ENCODE measurements at regions not wholly inside any gene's neighbourhood (a gene's known extent, or its start where the extent isn't known, plus 50 kb on each side); places are given as distances from the start of the nearest gene placed in this dataset.

GRCh38 chr5:2908086-2908485, 156.6 kb upstream of the IRX2 start:
- DNase-seq (ENCODE audit: low read depth, low spot score) (no peak), ATAC-seq (no peak), FAIRE-seq (no peak)
- Histone ChIP-seq H3K79me2 (ENCODE audit: control insufficient read depth, insufficient read depth, low read length) (no peaks in the 10 kb centered on the region), H3K36me3 (ENCODE audit: control insufficient read depth in 2 of 2, insufficient read depth in 2 of 2, low read length in 1 of 2) (no peaks in the 10 kb centered on the region), H3K27ac (ENCODE audit: control insufficient read depth, insufficient read depth) (no peak overlapping the region), H4K20me1 (ENCODE audit: control insufficient read depth, insufficient read depth) (no peaks in the 10 kb centered on the region), H3K9me3 (replicated peaks; ENCODE audit: control insufficient read depth, insufficient read depth, low read length) (no peaks in the 10 kb centered on the region; the same call in 2 of the 3 replicates), H3K4me2 (ENCODE audit: control insufficient read depth, insufficient read depth) (no peak overlapping the region), H3K4me1 (ENCODE audit: control insufficient read depth, insufficient read depth, low read length) (no peaks in the 10 kb centered on the region), H2AFZ (ENCODE audit: control insufficient read depth, low read depth, low read length) (no peak overlapping the region), H3K4me3 (no peak overlapping the region), H3K9ac (ENCODE audit: control insufficient read depth, insufficient read depth, low read length) (no peak overlapping the region), H3K27me3 (replicated peaks in 1 of 2; ENCODE audit: control insufficient read depth in 2 of 2, insufficient read depth in 2 of 2, low read length in 1 of 2) (no peaks in the 10 kb centered on the region)
- RAD21 ChIA-PET (ENCODE audit: unreplicated experiment): no interaction called here
- SMC1A ChIA-PET (ENCODE audit: uncharacterized antibody, unreplicated experiment): no interaction called here
- TF ChIP-seq BHLHE40 (IDR thresholded peaks at IDR 0.05; ENCODE audit: borderline replicate concordance in 1 of 2, low read depth in 2 of 2, low read length in 1 of 2): no peak
- TF ChIP-seq, protein P1, sequence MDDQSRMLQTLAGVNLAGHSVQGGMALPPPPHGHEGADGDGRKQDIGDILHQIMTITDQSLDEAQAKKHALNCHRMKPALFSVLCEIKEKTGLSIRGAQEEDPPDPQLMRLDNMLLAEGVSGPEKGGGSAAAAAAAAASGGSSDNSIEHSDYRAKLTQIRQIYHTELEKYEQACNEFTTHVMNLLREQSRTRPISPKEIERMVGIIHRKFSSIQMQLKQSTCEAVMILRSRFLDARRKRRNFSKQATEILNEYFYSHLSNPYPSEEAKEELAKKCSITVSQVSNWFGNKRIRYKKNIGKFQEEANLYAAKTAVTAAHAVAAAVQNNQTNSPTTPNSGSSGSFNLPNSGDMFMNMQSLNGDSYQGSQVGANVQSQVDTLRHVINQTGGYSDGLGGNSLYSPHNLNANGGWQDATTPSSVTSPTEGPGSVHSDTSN (IDR thresholded peaks at IDR 0.05; ENCODE audit: insufficient replicate concordance, low read depth, low read length): no peak
- TF ChIP-seq, protein P2, sequence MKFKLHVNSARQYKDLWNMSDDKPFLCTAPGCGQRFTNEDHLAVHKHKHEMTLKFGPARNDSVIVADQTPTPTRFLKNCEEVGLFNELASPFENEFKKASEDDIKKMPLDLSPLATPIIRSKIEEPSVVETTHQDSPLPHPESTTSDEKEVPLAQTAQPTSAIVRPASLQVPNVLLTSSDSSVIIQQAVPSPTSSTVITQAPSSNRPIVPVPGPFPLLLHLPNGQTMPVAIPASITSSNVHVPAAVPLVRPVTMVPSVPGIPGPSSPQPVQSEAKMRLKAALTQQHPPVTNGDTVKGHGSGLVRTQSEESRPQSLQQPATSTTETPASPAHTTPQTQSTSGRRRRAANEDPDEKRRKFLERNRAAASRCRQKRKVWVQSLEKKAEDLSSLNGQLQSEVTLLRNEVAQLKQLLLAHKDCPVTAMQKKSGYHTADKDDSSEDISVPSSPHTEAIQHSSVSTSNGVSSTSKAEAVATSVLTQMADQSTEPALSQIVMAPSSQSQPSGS (IDR thresholded peaks at IDR 0.05; ENCODE audit: low read length): no peak
- TF ChIP-seq, protein P3, sequence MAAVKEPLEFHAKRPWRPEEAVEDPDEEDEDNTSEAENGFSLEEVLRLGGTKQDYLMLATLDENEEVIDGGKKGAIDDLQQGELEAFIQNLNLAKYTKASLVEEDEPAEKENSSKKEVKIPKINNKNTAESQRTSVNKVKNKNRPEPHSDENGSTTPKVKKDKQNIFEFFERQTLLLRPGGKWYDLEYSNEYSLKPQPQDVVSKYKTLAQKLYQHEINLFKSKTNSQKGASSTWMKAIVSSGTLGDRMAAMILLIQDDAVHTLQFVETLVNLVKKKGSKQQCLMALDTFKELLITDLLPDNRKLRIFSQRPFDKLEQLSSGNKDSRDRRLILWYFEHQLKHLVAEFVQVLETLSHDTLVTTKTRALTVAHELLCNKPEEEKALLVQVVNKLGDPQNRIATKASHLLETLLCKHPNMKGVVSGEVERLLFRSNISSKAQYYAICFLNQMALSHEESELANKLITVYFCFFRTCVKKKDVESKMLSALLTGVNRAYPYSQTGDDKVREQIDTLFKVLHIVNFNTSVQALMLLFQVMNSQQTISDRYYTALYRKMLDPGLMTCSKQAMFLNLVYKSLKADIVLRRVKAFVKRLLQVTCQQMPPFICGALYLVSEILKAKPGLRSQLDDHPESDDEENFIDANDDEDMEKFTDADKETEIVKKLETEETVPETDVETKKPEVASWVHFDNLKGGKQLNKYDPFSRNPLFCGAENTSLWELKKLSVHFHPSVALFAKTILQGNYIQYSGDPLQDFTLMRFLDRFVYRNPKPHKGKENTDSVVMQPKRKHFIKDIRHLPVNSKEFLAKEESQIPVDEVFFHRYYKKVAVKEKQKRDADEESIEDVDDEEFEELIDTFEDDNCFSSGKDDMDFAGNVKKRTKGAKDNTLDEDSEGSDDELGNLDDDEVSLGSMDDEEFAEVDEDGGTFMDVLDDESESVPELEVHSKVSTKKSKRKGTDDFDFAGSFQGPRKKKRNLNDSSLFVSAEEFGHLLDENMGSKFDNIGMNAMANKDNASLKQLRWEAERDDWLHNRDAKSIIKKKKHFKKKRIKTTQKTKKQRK (IDR thresholded peaks at IDR 0.05; ENCODE audit: low read depth, low read length): no peak
- TF ChIP-seq JUNB (IDR thresholded peaks at IDR 0.05): no peak
- no peak for TF ChIP-seq ZNF384 (IDR thresholded peaks at IDR 0.05; ENCODE audit: borderline replicate concordance, low read depth, low read length)
- TF ChIP-seq ZNF217 (IDR thresholded peaks at IDR 0.05): no peak
- TF ChIP-seq CHD4 (IDR thresholded peaks at IDR 0.05): no peak
- TF ChIP-seq EP300 (IDR thresholded peaks at IDR 0.05; ENCODE audit: borderline replicate concordance in 1 of 2, control insufficient read depth in 1 of 2, low read depth in 2 of 2, low read length in 2 of 2): no peak
- TF ChIP-seq HDAC6 (IDR thresholded peaks at IDR 0.05; ENCODE audit: unreplicated experiment): no peak
- TF ChIP-seq CREB1 (IDR thresholded peaks at IDR 0.05; ENCODE audit: low read depth): no peak
- no peak for TF ChIP-seq NFIC (IDR thresholded peaks at IDR 0.05; ENCODE audit: low read depth, low read length)
- no peak for TF ChIP-seq MLLT1 (IDR thresholded peaks at IDR 0.05)
- no TSS peak for BruUV-seq (replicated peaks)
- intact Hi-C loops (cut with micrococcal nuclease; ENCODE audit: unreplicated experiment) (no loop called here), in situ Hi-C loops (cut with MboI) (no loop called here)
- POLR2A ChIA-PET: no interaction called here
- CTCF ChIA-PET: no interaction called here
- 41% methylated on average over 4 of the region's 4 CpGs for WGBS (ENCODE audit: insufficient coverage, insufficient replicate concordance, low lambda C conversion rate, missing lambda C conversion rate)
